GM10266 (cell line): ENCODE measurements at regions not wholly inside any gene's neighbourhood (a gene's known extent, or its start where the extent isn't known, plus 50 kb on each side); places are given as distances from the start of the nearest gene placed in this dataset.

ENCODE experiments used
- DNase-seq: peaks from one replicate; pipeline ENCODE4 v3.0.0; 2012; ENCODE audit errors: extremely low spot score
- CTCF ChIP-seq: IDR thresholded peaks from 2 replicates; pipeline ENCODE4 v1.5.1; 2012; ENCODE audit warnings: mild to moderate bottlenecking, low read depth; ENCODE audit not compliant: control insufficient read depth, insufficient read depth; ENCODE audit errors: missing control alignments

- no peak for TF ChIP-seq CTCF
- no peak for DNase-seq
Measured at GRCh38 chr3:16788440-16789056, 96.2 kb upstream of the PLCL2 start.

- no peak for TF ChIP-seq CTCF
- no peak for DNase-seq
Measured at GRCh38 chr3:16789344-16790120, 95.2 kb upstream of the PLCL2 start.

GRCh38 chr3:16790432-16791400, 94.0 kb upstream of the PLCL2 start:
- DNase-seq = no peak
- TF ChIP-seq CTCF = no peak

- no peak for DNase-seq
- no peak for TF ChIP-seq CTCF
Measured at GRCh38 chr3:16793321-16793720, 91.4 kb upstream of the PLCL2 start.

- no peak for TF ChIP-seq CTCF
- DNase-seq = no peak
Measured at GRCh38 chr3:16794257-16794656, 90.5 kb upstream of the PLCL2 start.

- no peak for TF ChIP-seq CTCF
- DNase-seq = no peak
Measured at GRCh38 chr3:16795581-16795980, 89.2 kb upstream of the PLCL2 start.
